CD4-positive, alpha-beta memory T cell (primary cell): ENCODE measurements at regions not wholly inside any gene's neighbourhood (a gene's known extent, or its start where the extent isn't known, plus 50 kb on each side); places are given as distances from the start of the nearest gene placed in this dataset.
A peak's percentile ranks its signal among the peaks of the same experiment; 100 is the strongest.

Experiments
- CTCF ChIA-PET: fragments of 350-600 bp; sonication (Branson Sonifier 250); formaldehyde crosslinking; loops from one replicate; lab custom pipeline; 2021; ENCODE audit warnings: inconsistent platforms; ENCODE audit not compliant: partially characterized antibody; lab: Charles Lee
- POLR2A ChIA-PET: fragments of 350-600 bp; sonication (Branson Sonifier 250); formaldehyde crosslinking; loops from one replicate; lab custom pipeline; 2021; ENCODE audit not compliant: partially characterized antibody; lab: Charles Lee
- DNase-seq, 5 donors: peaks; one replicate each; pipeline versions ENCODE4 v3.0.0 to v3.0.0-alpha.2; 2020 to 2022; ENCODE audit warnings: mixed read lengths in 1 of 5
- H3K27ac ChIP-seq: one replicate; pipeline ENCODE4 v1.7.0; 2013; ENCODE audit warnings: low read depth, low read length
- H3K27me3 ChIP-seq: 2 replicates; pipeline ENCODE4 v1.7.0; 2013; ENCODE audit warnings: mild to moderate bottlenecking, low read length, moderate library complexity; ENCODE audit not compliant: insufficient read depth
- H3K36me3 ChIP-seq: 2 replicates; pipeline ENCODE4 v1.7.0; 2013; ENCODE audit warnings: mild to moderate bottlenecking, low read length, moderate library complexity; ENCODE audit not compliant: insufficient read depth
- H3K4me1 ChIP-seq: 2 replicates; pipeline ENCODE4 v1.7.0; 2013; ENCODE audit warnings: mild to moderate bottlenecking, low read length, moderate library complexity; ENCODE audit not compliant: insufficient read depth
- H3K4me3 ChIP-seq, 2 donors: one replicate each; pipeline ENCODE4 v1.7.0; 2013; ENCODE audit warnings: low read length in 2 of 2, mild to moderate bottlenecking in 1 of 2
- H3K9me3 ChIP-seq, 2 donors: one replicate each; pipeline ENCODE4 v1.7.0; 2013; ENCODE audit warnings: low read length in 2 of 2, control low read depth in 1 of 2; ENCODE audit not compliant: control insufficient read depth in 1 of 2
- H3K27ac Mint-ChIP-seq, 7 donors: one replicate each; pipeline ENCODE4 v1.8.0; 2020 to 2021; ENCODE audit warnings: mixed read lengths in 7 of 7, mild to moderate bottlenecking in 6 of 7, inconsistent platforms in 3 of 7, moderate library complexity in 3 of 7
- H3K27me3 Mint-ChIP-seq, 2 donors: one replicate each; pipeline ENCODE4 v1.8.0; 2020 to 2021; ENCODE audit warnings: mixed read lengths in 2 of 2
- H3K36me3 Mint-ChIP-seq, 2 donors: one replicate each; pipeline ENCODE4 v1.8.0; 2020 to 2021; ENCODE audit warnings: mixed read lengths in 2 of 2, inconsistent platforms in 1 of 2, mild to moderate bottlenecking in 1 of 2
- H3K4me1 Mint-ChIP-seq, 4 donors: one replicate each; pipeline ENCODE4 v1.8.0; 2020 to 2021; ENCODE audit warnings: mixed read lengths in 4 of 4, mild to moderate bottlenecking in 1 of 4
- H3K4me3 Mint-ChIP-seq, 8 donors: one replicate each; pipeline ENCODE4 v1.8.0; 2020 to 2021; ENCODE audit warnings: mixed read lengths in 8 of 8, mild to moderate bottlenecking in 7 of 8, moderate library complexity in 6 of 8, inconsistent platforms in 3 of 8
- H3K9me3 Mint-ChIP-seq, 8 donors: one replicate each; pipeline ENCODE4 v1.8.0; 2020 to 2021; ENCODE audit warnings: mixed read lengths in 8 of 8, mild to moderate bottlenecking in 5 of 8, inconsistent platforms in 3 of 8, moderate library complexity in 1 of 8
- intact Hi-C: fragments of 100-400 bp; cut with micrococcal nuclease; formaldehyde crosslinking; loops from one replicate; pipeline ENCODE4 v1.15.1; 2023

- intact Hi-C loops = no loop called here
- no peaks in the 10 kb centered on the region for H3K4me1 ChIP-seq
- Mint-ChIP-seq H3K27ac (no peak overlapping the region), H3K4me3 (no peak overlapping the region), H3K9me3 (no peaks in the 10 kb centered on the region), H3K4me1 (peaks cover 0 to 5% (median 2%) of the 10 kb centered on the region in 4 donors), H3K27me3 (peaks cover 0 to 4% of the 10 kb centered on the region in 2 donors), H3K36me3 (no peaks in the 10 kb centered on the region)
- no peaks in the 10 kb centered on the region for H3K27me3 ChIP-seq
- no peak overlapping the region for H3K4me3 ChIP-seq
- no peaks in the 10 kb centered on the region for H3K9me3 ChIP-seq
- no peak overlapping the region for H3K27ac ChIP-seq
- no peaks in the 10 kb centered on the region for H3K36me3 ChIP-seq
- POLR2A ChIA-PET = no interaction called here
- no peak for DNase-seq
- CTCF ChIA-PET = no interaction called here
Observed at GRCh38 chr20:24321973-24322372, 147.5 kb upstream of the SYNDIG1 start.

- POLR2A ChIA-PET = no interaction called here
- CTCF ChIA-PET = no interaction called here
- no peak overlapping the region for H3K27ac Mint-ChIP-seq
- H3K27me3 ChIP-seq = no peaks in the 10 kb centered on the region
- no peaks in the 10 kb centered on the region for H3K9me3 ChIP-seq
- H3K27ac ChIP-seq = no peak overlapping the region
- H3K4me1 ChIP-seq = no peaks in the 10 kb centered on the region
- DNase-seq = no peak
- no peaks in the 10 kb centered on the region for H3K9me3 Mint-ChIP-seq
- H3K27me3 Mint-ChIP-seq = peaks cover 0 to 3% of the 10 kb centered on the region in 2 donors
- no peak overlapping the region for H3K4me3 Mint-ChIP-seq
- intact Hi-C loops = no loop called here
- H3K36me3 Mint-ChIP-seq = no peaks in the 10 kb centered on the region
- no peaks in the 10 kb centered on the region for H3K36me3 ChIP-seq
- H3K4me3 ChIP-seq = no peak overlapping the region
- peaks cover 0 to 5% (median 2%) of the 10 kb centered on the region in 4 donors for H3K4me1 Mint-ChIP-seq
Observed at GRCh38 chr20:24318569-24319352, 150.7 kb upstream of the SYNDIG1 start.

GRCh38 chr20:24317224-24317623 lies 152.2 kb upstream of the SYNDIG1 start:
- DNase-seq = no peak
- ChIA-PET CTCF (no interaction called here), POLR2A (no interaction called here)
- no peaks in the 10 kb centered on the region for H3K4me1 ChIP-seq
- no peak overlapping the region for H3K27ac Mint-ChIP-seq
- peaks cover 0 to 5% (median 2%) of the 10 kb centered on the region in 4 donors for H3K4me1 Mint-ChIP-seq
- H3K9me3 ChIP-seq = no peaks in the 10 kb centered on the region
- intact Hi-C loops = no loop called here
- no peaks in the 10 kb centered on the region for H3K9me3 Mint-ChIP-seq
- peaks cover 2 to 6% of the 10 kb centered on the region in 2 donors for H3K27me3 Mint-ChIP-seq
- no peak overlapping the region for H3K4me3 Mint-ChIP-seq
- H3K27me3 ChIP-seq = no peaks in the 10 kb centered on the region
- no peaks in the 10 kb centered on the region for H3K36me3 Mint-ChIP-seq
- no peak overlapping the region for H3K4me3 ChIP-seq
- no peak overlapping the region for H3K27ac ChIP-seq
- no peaks in the 10 kb centered on the region for H3K36me3 ChIP-seq

- Mint-ChIP-seq H3K9me3 (no peaks in the 10 kb centered on the region), H3K36me3 (no peaks in the 10 kb centered on the region), H3K27me3 (peaks cover 2 to 6% of the 10 kb centered on the region in 2 donors), H3K27ac (no peak overlapping the region), H3K4me3 (no peak overlapping the region), H3K4me1 (peaks cover 0 to 5% (median 2%) of the 10 kb centered on the region in 4 donors)
- ChIA-PET POLR2A (no interaction called here), CTCF (interaction anchor here (1.2 kb wide), 1 partner anchor 11 kb away, joined by 3 read pairs; no protein-coding TSS in a partner anchor)
- no peaks in the 10 kb centered on the region for H3K36me3 ChIP-seq
- no peaks in the 10 kb centered on the region for H3K27me3 ChIP-seq
- intact Hi-C loops = no loop called here
- H3K4me1 ChIP-seq = no peaks in the 10 kb centered on the region
- H3K9me3 ChIP-seq = no peaks in the 10 kb centered on the region
- no peak for DNase-seq
- no peak overlapping the region for H3K27ac ChIP-seq
- no peak overlapping the region for H3K4me3 ChIP-seq
Observed at GRCh38 chr20:24316731-24317130, 152.7 kb upstream of the SYNDIG1 start.

GRCh38 chr20:24314053-24314452 lies 155.4 kb upstream of the SYNDIG1 start:
- intact Hi-C loops = no loop called here
- no peaks in the 10 kb centered on the region for H3K9me3 ChIP-seq
- no peak overlapping the region for H3K27ac ChIP-seq
- H3K4me3 Mint-ChIP-seq = no peak overlapping the region
- peaks cover 0 to 2% (median 0%) of the 10 kb centered on the region in 8 donors for H3K9me3 Mint-ChIP-seq
- H3K27ac Mint-ChIP-seq = peak overlapping the region in 1 of 7 donors; percentile 37
- H3K4me1 Mint-ChIP-seq = peaks cover 0 to 5% (median 2%) of the 10 kb centered on the region in 4 donors
- H3K4me1 ChIP-seq = no peaks in the 10 kb centered on the region
- DNase-seq = no peak
- peaks cover 2 to 6% of the 10 kb centered on the region in 2 donors for H3K27me3 Mint-ChIP-seq
- POLR2A ChIA-PET = no interaction called here
- CTCF ChIA-PET = no interaction called here
- H3K36me3 Mint-ChIP-seq = no peaks in the 10 kb centered on the region
- H3K27me3 ChIP-seq = no peaks in the 10 kb centered on the region
- no peak overlapping the region for H3K4me3 ChIP-seq
- no peaks in the 10 kb centered on the region for H3K36me3 ChIP-seq

- CTCF ChIA-PET = no interaction called here
- intact Hi-C loops = no loop called here
- no peak overlapping the region for H3K27ac ChIP-seq
- H3K36me3 ChIP-seq = no peaks in the 10 kb centered on the region
- no peaks in the 10 kb centered on the region for H3K9me3 ChIP-seq
- H3K27me3 ChIP-seq = no peaks in the 10 kb centered on the region
- no peak for DNase-seq
- POLR2A ChIA-PET = no interaction called here
- Mint-ChIP-seq H3K4me1 (no peaks in the 10 kb centered on the region), H3K9me3 (peaks cover 0 to 2% (median 0%) of the 10 kb centered on the region in 8 donors), H3K36me3 (no peaks in the 10 kb centered on the region), H3K27me3 (peaks cover 4 to 9% of the 10 kb centered on the region in 2 donors), H3K27ac (no peak overlapping the region), H3K4me3 (no peak overlapping the region)
- no peak overlapping the region for H3K4me3 ChIP-seq
- H3K4me1 ChIP-seq = no peaks in the 10 kb centered on the region
Observed at GRCh38 chr20:24309596-24309995, 159.8 kb upstream of the SYNDIG1 start.

GRCh38 chr20:24305371-24305770 lies 164.1 kb upstream of the SYNDIG1 start:
- Mint-ChIP-seq H3K27ac (no peak overlapping the region), H3K36me3 (no peaks in the 10 kb centered on the region), H3K27me3 (peaks cover 4 to 6% of the 10 kb centered on the region in 2 donors), H3K4me1 (no peaks in the 10 kb centered on the region), H3K4me3 (no peak overlapping the region), H3K9me3 (peaks cover 0 to 3% (median 0%) of the 10 kb centered on the region in 8 donors)
- Histone ChIP-seq H3K27ac (no peak overlapping the region), H3K4me1 (no peaks in the 10 kb centered on the region), H3K4me3 (no peak overlapping the region), H3K27me3 (no peaks in the 10 kb centered on the region), H3K9me3 (no peaks in the 10 kb centered on the region), H3K36me3 (no peaks in the 10 kb centered on the region)
- POLR2A ChIA-PET = no interaction called here
- no peak for DNase-seq
- CTCF ChIA-PET = interaction anchor here (1.6 kb wide), 1 partner anchor 11 kb away, joined by 3 read pairs; no protein-coding TSS in a partner anchor
- intact Hi-C loops = no loop called here
